NCI-H82 (cell line): ENCODE measurements at regions not wholly inside any gene's neighbourhood (a gene's known extent, or its start where the extent isn't known, plus 50 kb on each side); places are given as distances from the start of the nearest gene placed in this dataset.
A peak's percentile ranks its signal among the peaks of the same experiment; 100 is the strongest.
"Not testable (repeated sequence)": the region's sequence is repeated elsewhere in the genome, so short reads cannot be mapped to it uniquely, and the experiment has no call there.

Source experiments
- DNase-seq: peaks from one replicate; lab custom pipeline; 2025; lab: John Stamatoyannopoulos, UW

DNA sequence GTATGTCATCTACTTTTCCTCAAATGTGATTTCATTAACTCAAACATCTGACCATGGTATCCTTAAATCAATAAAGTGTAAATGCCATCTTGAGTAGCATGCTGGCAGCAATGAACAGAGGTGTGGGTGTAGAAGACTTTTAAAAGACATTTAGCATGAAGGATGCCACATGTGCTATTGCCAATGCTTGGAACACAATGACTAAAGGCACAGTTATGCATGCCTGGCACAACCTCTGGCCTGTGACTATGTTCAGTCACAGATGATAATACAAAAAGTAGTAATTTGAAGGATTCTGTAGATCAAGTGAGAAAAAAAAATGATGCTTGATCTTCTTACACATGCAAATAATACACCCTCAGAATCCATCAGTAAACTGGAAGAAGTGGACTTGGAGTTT is 938.9 kb upstream of the ADGRL4 start:
- no peak for DNase-seq

DNA sequence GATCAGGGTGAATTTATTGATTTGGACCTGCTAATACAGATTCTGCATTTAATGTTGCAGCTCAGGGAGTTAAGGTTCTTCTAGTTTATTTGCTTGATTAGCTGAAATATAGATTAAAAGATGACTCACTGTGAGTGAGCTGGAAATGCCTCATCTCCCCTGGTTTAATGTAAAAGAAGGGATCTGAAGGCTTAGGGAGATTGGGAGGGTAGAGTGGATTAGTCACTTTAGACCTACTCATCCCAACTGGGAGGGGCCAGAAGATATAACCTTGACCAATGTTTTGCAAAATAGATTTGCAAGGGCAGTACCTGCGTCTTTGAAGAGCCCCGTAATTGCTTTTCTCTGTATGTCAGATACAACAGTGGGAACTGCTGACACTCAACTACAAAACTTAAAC is 922.8 kb upstream of the ADGRL4 start:
- no peak for DNase-seq

- no peak for DNase-seq
These were observed 922.4 kb upstream of the ADGRL4 start for GRCh38 chr1:79928901-79929300.

DNA sequence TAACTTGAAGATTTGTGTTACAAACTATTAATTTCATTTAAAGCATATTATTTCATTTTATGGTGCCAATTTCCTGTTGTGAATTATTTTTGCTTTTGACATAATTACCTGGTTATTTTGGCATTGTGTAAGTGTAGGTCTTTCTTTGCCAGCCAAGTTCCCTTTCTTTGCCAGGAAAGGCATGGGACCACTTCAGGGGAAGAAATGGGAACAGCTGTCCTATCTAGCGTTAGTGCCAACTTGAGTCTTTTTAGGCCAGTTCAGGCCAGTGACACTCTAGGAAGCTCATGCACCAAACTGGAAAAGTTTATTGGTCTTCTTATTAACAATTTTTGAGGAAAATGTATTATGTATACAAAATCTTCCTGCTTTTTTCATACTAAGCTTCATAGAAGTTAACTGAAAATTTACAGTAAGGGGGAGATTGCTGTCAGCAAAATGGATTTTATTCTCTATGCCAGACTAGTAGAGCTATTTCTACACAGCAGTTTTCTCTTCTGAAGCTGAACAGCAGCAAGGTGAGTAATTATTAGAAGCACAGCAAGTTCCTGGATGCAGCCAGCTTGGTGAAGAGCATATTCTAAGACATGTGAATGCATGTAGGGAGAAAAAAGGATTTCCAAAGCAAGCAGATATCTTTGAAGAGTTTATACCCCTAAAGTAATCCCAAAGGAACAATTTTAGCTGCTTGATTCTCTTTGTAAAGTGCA is 914.6 kb upstream of the ADGRL4 start:
- no peak for DNase-seq

DNA sequence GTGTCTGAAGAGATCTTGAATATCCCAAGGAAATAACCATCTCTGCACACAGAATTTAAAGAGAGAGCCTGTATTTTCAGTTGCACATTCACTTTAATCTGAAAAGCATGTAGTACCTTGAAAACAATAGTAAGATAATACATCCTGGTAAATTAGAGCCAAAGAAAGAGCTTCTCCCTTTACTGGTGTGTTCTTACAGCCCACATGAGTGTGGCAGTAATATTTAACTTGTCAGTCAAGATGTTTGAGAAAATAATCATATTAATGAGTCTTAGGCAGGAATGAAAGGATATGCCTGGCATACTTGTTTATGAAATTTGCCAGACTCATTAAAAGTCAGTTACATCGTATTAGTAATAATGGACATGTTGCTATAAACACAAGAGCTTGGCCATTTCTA is 908.4 kb upstream of the ADGRL4 start:
- no peak for DNase-seq

- no peak for DNase-seq
These were observed 906.3 kb upstream of the ADGRL4 start for GRCh38 chr1:79912813-79913212.

- DNase-seq = no peak
These were observed 896.8 kb upstream of the ADGRL4 start for GRCh38 chr1:79903321-79903720.

- DNase-seq = no peak
These were observed 895.9 kb upstream of the ADGRL4 start for GRCh38 chr1:79902418-79902817.

DNA sequence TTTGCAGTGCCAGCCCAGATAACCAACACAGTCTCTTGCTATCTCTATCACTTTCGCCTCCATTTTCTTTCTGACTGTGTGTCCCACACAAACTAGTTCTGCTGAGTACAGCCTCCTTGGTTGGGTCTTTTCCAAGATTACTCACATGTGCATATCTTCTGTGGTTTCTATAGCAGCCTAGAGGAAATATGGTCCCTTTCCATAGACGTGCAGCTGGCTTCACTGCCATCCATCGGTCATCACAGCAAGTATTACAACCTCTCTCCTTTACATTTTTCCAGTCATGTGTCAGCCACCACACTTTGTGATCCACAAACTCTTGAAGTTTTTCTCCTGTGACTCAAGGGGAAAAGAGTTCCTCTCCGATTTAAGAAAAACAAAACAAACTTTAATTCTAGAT is 893.4 kb upstream of the ADGRL4 start:
- no peak for DNase-seq

DNA sequence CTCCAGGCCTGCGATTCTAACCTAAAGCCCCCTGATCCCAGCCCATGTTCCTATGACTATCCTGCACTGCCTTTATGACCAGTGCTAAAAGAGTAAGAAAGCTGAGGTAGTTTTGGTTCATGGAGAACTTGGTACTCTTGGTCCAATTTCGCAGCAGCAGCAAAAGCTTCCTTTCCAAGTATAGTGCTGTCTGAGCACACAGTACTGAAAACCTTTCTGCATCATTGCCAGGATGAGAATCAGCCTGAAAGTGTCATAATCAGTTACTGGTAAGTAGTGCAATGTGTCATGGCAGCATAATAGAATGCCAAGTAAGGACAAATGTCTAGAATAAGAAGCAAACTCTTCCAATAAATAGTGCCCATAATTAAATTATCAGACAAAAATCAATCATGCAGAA is 889.6 kb upstream of the ADGRL4 start:
- DNase-seq = no peak

DNA sequence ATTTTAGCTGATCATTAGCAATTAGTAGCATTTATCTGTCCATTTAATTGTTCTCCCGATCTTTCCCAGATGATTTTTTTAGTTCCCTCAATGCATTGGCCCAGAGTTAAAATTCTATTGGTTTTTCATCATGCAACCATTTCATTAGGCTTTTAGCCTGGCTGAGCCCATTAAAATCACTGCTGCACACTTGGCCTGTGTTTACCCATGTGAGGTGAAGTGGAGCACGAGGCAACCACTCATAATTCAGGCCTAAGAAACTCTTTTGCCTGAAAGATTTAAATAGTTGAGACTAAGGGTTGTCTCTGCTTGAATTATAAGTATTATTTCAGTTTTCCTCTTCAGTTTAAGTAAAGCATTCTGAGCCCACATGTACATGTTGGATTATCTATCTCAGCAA is 889.0 kb upstream of the ADGRL4 start:
- DNase-seq = no peak

DNA sequence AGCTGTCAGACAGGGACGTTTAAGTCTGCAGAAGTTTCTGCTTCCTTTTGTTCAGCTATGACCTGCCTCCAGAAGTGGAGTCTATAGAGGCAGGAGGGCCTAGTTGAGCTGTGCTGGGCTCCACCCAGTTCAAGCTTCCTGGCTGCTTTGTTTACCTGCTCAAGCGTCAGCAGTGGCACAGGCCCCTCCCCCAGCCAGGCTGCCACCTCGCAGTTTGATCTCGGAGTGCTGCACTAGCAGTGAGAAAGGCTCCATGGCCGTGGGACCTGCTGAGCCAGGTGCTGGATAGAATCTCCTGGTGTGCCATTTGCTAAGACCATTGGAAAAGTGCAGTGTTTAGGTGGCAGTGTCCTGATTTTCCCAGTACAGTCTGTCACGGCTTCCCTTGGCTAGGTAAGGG is 887.6 kb upstream of the ADGRL4 start:
- DNase-seq = not testable (repeated sequence)

DNA sequence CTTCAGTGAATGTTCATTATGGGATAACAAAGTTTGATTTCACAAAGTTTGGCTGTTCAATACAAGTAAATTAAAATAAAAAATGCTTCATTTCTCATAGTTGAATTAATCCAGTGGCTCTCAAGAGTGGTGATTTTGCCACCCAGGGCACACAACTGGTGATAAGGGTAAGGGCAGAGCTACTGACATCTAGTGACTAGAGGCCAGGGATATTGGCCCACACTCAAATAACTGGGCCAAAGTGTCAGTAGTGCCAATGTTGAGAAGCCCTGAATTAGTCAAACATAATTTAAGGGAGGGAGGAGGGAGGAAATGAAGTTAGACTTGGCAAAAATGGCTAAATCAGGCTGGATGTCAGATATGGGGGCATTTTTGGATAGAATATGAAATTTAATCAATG is 880.5 kb upstream of the ADGRL4 start:
- DNase-seq = no peak

- DNase-seq = no peak
These were observed 878.6 kb upstream of the ADGRL4 start for GRCh38 chr1:79885101-79885500.

DNA sequence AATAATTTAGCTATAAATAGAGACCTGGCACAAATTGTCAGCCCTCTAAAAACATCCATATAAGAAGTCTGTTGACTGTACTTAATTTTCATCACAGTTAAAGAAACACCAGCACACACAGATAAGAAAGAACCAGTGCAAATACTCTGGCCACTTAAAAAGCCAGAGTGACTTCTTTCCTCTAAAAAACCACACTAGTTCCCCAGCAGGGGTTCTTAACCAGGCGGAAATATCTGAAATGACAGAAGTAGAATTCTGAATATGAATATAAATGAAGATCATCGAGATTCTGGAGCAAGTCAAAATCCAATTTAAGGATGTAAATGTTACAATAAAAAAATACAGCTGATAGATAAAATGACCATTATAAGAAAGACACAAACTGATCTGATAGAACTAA is 870.6 kb upstream of the ADGRL4 start:
- no peak for DNase-seq

DNA sequence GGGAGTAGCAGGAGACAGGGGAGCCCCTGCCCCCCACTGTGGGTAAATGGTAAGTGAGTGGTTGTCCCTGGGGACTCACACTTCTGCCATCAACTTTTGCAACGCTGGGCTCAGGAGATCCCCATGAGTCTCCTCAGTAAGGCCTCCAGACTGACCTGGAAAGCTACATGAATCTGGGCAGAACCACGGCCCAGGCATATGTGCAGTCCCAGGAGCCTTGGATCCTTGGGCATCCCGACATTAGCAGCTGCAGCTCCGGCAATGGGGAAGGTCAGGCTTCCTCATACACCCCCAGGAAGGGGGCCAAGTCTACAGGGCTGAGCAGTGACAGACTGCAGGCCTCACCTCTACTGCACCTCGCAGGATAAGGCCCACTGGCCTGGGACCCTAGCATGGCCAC is 868.7 kb upstream of the ADGRL4 start:
- no peak for DNase-seq

DNA sequence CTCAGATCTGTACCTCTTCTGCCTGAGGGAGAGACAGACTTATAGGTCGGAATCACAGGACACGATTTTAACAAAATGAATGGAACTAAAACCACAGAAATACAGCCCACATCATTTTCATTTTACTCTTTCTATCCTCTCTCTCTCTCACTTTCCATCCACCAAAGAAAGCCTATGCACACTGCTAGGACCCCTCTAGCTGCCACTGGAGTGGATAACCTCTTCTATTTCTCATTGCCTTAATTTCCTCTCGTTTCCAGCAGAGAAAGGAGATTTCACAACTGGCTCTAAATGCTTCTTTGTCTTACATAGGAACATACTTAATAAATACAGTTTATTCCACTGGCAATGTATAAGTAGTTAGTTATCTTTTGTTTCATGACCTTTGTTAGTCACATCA is 867.8 kb upstream of the ADGRL4 start:
- no peak for DNase-seq

GRCh38 chr1:79859212-79859948 is 852.9 kb upstream of the ADGRL4 start:
- no peak for DNase-seq

DNA sequence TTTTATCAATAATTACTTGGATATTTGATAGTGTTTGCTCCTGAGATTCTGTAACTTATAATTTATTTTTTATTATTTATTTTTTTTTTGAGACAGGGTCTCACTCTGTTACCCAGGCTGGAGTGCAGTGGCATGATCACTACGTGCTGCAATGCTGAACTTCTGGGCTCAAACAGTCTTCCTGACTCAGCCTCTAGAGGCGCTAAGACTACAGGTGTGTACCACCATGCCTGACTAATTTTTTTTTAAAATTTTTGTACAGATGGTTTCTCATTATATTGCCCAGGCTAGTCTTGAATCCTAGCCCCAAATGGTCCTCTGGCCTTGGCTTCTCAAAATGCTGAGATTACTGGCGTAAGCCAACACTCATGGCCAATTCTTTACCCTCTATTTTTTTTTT is 845.5 kb upstream of the ADGRL4 start:
- DNase-seq = no peak

GRCh38 chr1:79849388-79849787 is 842.9 kb upstream of the ADGRL4 start:
- DNase-seq = no peak

- DNase-seq = no peak
These were observed 841.8 kb upstream of the ADGRL4 start for GRCh38 chr1:79848316-79848715.

- peak; percentile 45 for DNase-seq
These were observed 841.2 kb upstream of the ADGRL4 start for GRCh38 chr1:79847700-79848099.

- DNase-seq = no peak
These were observed 839.4 kb upstream of the ADGRL4 start for GRCh38 chr1:79845936-79846335.

GRCh38 chr1:79842811-79843210 is 836.3 kb upstream of the ADGRL4 start:
- DNase-seq = no peak
